Breast epithelium (tissue), 3 donors: ENCODE measurements at regions not wholly inside any gene's neighbourhood (a gene's known extent, or its start where the extent isn't known, plus 50 kb on each side); places are given as distances from the start of the nearest gene placed in this dataset.

Experiments used
- CTCF ChIP-seq, 3 donors: fragments of 450-650 bp; IDR thresholded peaks; one replicate each; pipeline ENCODE4 v1.5.1; 2016 to 2017; ENCODE audit warnings: antibody characterized with exemption in 3 of 3, mild to moderate bottlenecking in 3 of 3, moderate library complexity in 3 of 3
- POLR2A ChIP-seq: fragments of 450-650 bp; IDR thresholded peaks from one replicate; pipeline ENCODE4 v1.6.1; 2016; ENCODE audit warnings: antibody characterized with exemption, mild to moderate bottlenecking, moderate library complexity

- TF ChIP-seq POLR2A (no peak), CTCF (IDR thresholded peaks at IDR 0.05) (no peak)
Observed at GRCh38 chr5:8956659-8957058, 589.2 kb downstream of the SEMA5A start.
